ENCODE measurements at regions not wholly inside any gene's neighbourhood (a gene's known extent, or its start where the extent isn't known, plus 50 kb on each side); places are given as distances from the start of the nearest gene placed in this dataset.

DNA sequence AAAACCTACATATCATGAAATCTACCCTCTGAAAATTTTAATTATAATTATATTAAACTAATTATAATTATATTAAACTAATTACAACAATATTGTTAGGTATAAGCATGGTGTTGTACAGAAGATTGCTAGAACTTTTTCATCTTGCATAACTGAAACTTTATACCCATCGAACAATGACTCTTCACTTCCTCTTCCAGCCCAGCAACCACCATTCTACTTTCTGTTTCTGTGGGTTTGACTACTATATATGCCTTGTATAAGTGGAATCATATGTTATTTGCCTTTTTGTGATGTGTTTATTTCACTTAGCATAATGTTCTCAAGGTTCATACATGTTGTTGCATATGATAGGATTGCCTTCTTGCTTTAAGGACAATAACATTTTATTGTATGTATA is 274.2 kb upstream of the CCNH start:
- TF ChIP-seq, protein P1, sequence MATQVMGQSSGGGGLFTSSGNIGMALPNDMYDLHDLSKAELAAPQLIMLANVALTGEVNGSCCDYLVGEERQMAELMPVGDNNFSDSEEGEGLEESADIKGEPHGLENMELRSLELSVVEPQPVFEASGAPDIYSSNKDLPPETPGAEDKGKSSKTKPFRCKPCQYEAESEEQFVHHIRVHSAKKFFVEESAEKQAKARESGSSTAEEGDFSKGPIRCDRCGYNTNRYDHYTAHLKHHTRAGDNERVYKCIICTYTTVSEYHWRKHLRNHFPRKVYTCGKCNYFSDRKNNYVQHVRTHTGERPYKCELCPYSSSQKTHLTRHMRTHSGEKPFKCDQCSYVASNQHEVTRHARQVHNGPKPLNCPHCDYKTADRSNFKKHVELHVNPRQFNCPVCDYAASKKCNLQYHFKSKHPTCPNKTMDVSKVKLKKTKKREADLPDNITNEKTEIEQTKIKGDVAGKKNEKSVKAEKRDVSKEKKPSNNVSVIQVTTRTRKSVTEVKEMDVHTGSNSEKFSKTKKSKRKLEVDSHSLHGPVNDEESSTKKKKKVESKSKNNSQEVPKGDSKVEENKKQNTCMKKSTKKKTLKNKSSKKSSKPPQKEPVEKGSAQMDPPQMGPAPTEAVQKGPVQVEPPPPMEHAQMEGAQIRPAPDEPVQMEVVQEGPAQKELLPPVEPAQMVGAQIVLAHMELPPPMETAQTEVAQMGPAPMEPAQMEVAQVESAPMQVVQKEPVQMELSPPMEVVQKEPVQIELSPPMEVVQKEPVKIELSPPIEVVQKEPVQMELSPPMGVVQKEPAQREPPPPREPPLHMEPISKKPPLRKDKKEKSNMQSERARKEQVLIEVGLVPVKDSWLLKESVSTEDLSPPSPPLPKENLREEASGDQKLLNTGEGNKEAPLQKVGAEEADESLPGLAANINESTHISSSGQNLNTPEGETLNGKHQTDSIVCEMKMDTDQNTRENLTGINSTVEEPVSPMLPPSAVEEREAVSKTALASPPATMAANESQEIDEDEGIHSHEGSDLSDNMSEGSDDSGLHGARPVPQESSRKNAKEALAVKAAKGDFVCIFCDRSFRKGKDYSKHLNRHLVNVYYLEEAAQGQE (IDR thresholded peaks at IDR 0.05; ENCODE audit: insufficient read depth in 1 of 2, low read depth in 2 of 2, low read length in 2 of 2), result no peak
- no peak for TF ChIP-seq TAF1 (IDR thresholded peaks at IDR 0.05; ENCODE audit: borderline replicate concordance, insufficient read depth, low read length)
- TF ChIP-seq POLR2AphosphoS5 (IDR thresholded peaks at IDR 0.05; ENCODE audit: low read depth, low read length), result no peak
